IMR-90 (cell line): ENCODE measurements at regions not wholly inside any gene's neighbourhood (a gene's known extent, or its start where the extent isn't known, plus 50 kb on each side); places are given as distances from the start of the nearest gene placed in this dataset.

ENCODE experiments used
- ATAC-seq: fragments of 200-7000 bp; cut with Tn5 transposase; 2 replicates; pipeline ENCODE4 v1.9.1; 2020; ENCODE audit warnings: low read depth, mild to moderate bottlenecking, moderate library complexity
- BruUV-seq: library from RNA; stranded (reverse); fragments of 400-500 nt; replicated peaks from 2 replicates; lab custom pipeline; 2021; lab: Mats Ljungman, UMichigan
- CTCF ChIA-PET: fragments of 300-600 bp; formaldehyde crosslinking; extraction: SDS; loops from one replicate; lab custom pipeline; 2021; ENCODE audit warnings: antibody characterized with exemption; lab: Yijun Ruan, JAX
- POLR2A ChIA-PET: fragments of 300-600 bp; sonication (Branson Sonifier 250); formaldehyde crosslinking; loops from one replicate; lab custom pipeline; 2022; ENCODE audit warnings: antibody characterized with exemption; ENCODE audit not compliant: unreplicated experiment; lab: Charles Lee
- DNase-seq: peaks from one replicate; pipeline ENCODE4 v3.0.0; 2013
- H2AFZ ChIP-seq: replicated peaks from 2 replicates; pipeline ENCODE3; 2013; ENCODE audit warnings: low read length, mild to moderate bottlenecking; ENCODE audit not compliant: poor library complexity
- H2AK5ac ChIP-seq: 2 replicates; pipeline ENCODE4 v1.6.1; 2013; ENCODE audit warnings: low read depth, low read length, inconsistent platforms
- H2AK9ac ChIP-seq: replicated peaks from 2 replicates; pipeline ENCODE3; 2013; ENCODE audit warnings: mild to moderate bottlenecking, low read depth, low read length, moderate library complexity; ENCODE audit not compliant: poor library complexity
- H2BK120ac ChIP-seq: 2 replicates; pipeline ENCODE4 v1.6.1; 2013; ENCODE audit warnings: low read depth, low read length, inconsistent platforms
- H2BK15ac ChIP-seq: 3 replicates; pipeline ENCODE4 v1.6.1; 2013; ENCODE audit warnings: low read depth, low read length, inconsistent platforms
- H2BK20ac ChIP-seq: 2 replicates; pipeline ENCODE4 v1.6.1; 2013; ENCODE audit warnings: low read depth, mild to moderate bottlenecking, inconsistent platforms, low read length, moderate library complexity
- H2BK5ac ChIP-seq: 2 replicates; pipeline ENCODE4 v1.6.1; 2013; ENCODE audit warnings: mild to moderate bottlenecking, low read depth, low read length, inconsistent platforms; ENCODE audit not compliant: poor library complexity, severe bottlenecking
- H3K14ac ChIP-seq: replicated peaks from 2 replicates; pipeline ENCODE4 v1.6.1; 2013; ENCODE audit warnings: low read depth, low read length, inconsistent platforms
- H3K18ac ChIP-seq: 2 replicates; pipeline ENCODE4 v1.6.1; 2013; ENCODE audit warnings: low read depth, low read length, control low read depth
- H3K23ac ChIP-seq: 2 replicates; pipeline ENCODE4 v1.6.1; 2013; ENCODE audit warnings: low read depth, low read length, inconsistent platforms
- H3K27ac ChIP-seq: 2 replicates; pipeline ENCODE4 v1.5.1; 2013; ENCODE audit warnings: mild to moderate bottlenecking, control low read depth, low read length; ENCODE audit not compliant: insufficient read depth
- H3K27me3 ChIP-seq: 2 replicates; pipeline ENCODE4 v1.6.1; 2013; ENCODE audit warnings: low read length; ENCODE audit not compliant: control insufficient read depth, insufficient read depth
- H3K36me3 ChIP-seq: 2 replicates; pipeline ENCODE4 v1.6.1; 2013; ENCODE audit warnings: low read length, mixed read lengths; ENCODE audit not compliant: control insufficient read depth, insufficient read depth
- H3K4ac ChIP-seq: 2 replicates; pipeline ENCODE4 v1.6.1; 2013; ENCODE audit warnings: low read depth, low read length, inconsistent platforms
- H3K4me1 ChIP-seq: 2 replicates; pipeline ENCODE4 v1.6.1; 2013; ENCODE audit warnings: low read length, mixed read lengths; ENCODE audit not compliant: control insufficient read depth, insufficient read depth
- H3K4me2 ChIP-seq: 2 replicates; pipeline ENCODE4 v1.6.1; 2013; ENCODE audit warnings: low read depth, mild to moderate bottlenecking, control low read depth, low read length, moderate library complexity
- H3K4me3 ChIP-seq: 2 replicates; pipeline ENCODE4 v1.5.1; 2013; ENCODE audit warnings: low read depth, mild to moderate bottlenecking, control low read depth, low read length, moderate library complexity; ENCODE audit not compliant: insufficient read depth
- H3K56ac ChIP-seq: 2 replicates; pipeline ENCODE4 v1.6.1; 2013; ENCODE audit warnings: low read length, inconsistent platforms; ENCODE audit not compliant: insufficient read depth; ENCODE audit errors: extremely low read depth
- H3K79me1 ChIP-seq, 2 experiments: 2 replicates each; pipeline ENCODE4 v1.6.1; 2013; ENCODE audit warnings: low read length in 2 of 2, inconsistent platforms in 1 of 2, low read depth in 1 of 2
- H3K9ac ChIP-seq: 2 replicates; pipeline ENCODE4 v1.6.1; 2013; ENCODE audit warnings: low read depth, low read length, control low read depth
- H3K9me1 ChIP-seq: 2 replicates; pipeline ENCODE4 v1.6.1; 2013; ENCODE audit warnings: low read length, inconsistent platforms; ENCODE audit not compliant: insufficient read depth
- H3K9me3 ChIP-seq: 2 replicates; pipeline ENCODE4 v1.6.1; 2013; ENCODE audit warnings: low read length; ENCODE audit not compliant: control insufficient read depth, insufficient read depth
- H4K20me1 ChIP-seq: 2 replicates; pipeline ENCODE4 v1.6.1; 2013; ENCODE audit warnings: low read length, inconsistent platforms; ENCODE audit not compliant: insufficient read depth
- H4K5ac ChIP-seq: 2 replicates; pipeline ENCODE4 v1.6.1; 2013; ENCODE audit warnings: mild to moderate bottlenecking, low read depth, low read length, control low read depth
- H4K8ac ChIP-seq, 2 experiments: 2 replicates each; pipeline ENCODE4 v1.6.1; 2013; ENCODE audit warnings: low read depth in 2 of 2, low read length in 2 of 2, control low read depth in 1 of 2, inconsistent platforms in 1 of 2
- H4K91ac ChIP-seq: 2 replicates; pipeline ENCODE4 v1.6.1; 2013; ENCODE audit warnings: low read depth, low read length, inconsistent platforms; ENCODE audit not compliant: insufficient read depth
- CEBPB ChIP-seq: IDR thresholded peaks from 2 replicates; pipeline ENCODE4 v1.6.1; 2012; ENCODE audit warnings: low read depth, low read length, improper control_type of control experiment
- MAZ ChIP-seq: IDR thresholded peaks from 2 replicates; pipeline ENCODE4 v1.6.1; 2012; ENCODE audit warnings: low read depth, mild to moderate bottlenecking, low read length, improper control_type of control experiment, moderate library complexity, borderline replicate concordance
- RFX5 ChIP-seq: IDR thresholded peaks from 2 replicates; pipeline ENCODE4 v1.8.0; 2012; ENCODE audit warnings: low read depth, mild to moderate bottlenecking, low read length, moderate library complexity
- SMC3 ChIP-seq: fragments of 150-350 bp; IDR thresholded peaks from 2 replicates; pipeline ENCODE4 v1.6.1; 2016; ENCODE audit warnings: low read depth, mild to moderate bottlenecking, antibody characterized with exemption, low read length, moderate library complexity
- WGBS, 2 experiments: methylation state at CpG; one replicate each; pipeline versions ENCODE4 v1.1.5 to v1.1.7; 2013; ENCODE audit warnings: missing lambda C conversion rate in 2 of 2; ENCODE audit not compliant: insufficient read length in 1 of 2; ENCODE audit errors: extremely low coverage in 2 of 2; 5-methylcytosine and 5-hydroxymethylcytosine counted together
- dilution Hi-C: fragments of 300-500 bp; cut with HindIII; formaldehyde crosslinking; loops from one replicate; pipeline ENCODE4 v1.14.3; 2018; ENCODE audit warnings: low sequenced_read_pairs; ENCODE audit not compliant: unreplicated experiment
- in situ Hi-C: fragments of 300-500 bp; cut with MboI; formaldehyde crosslinking; loops from 3 replicates; pipeline ENCODE4 v1.14.3; 2019; ENCODE audit warnings: low sequenced_read_pairs, inconsistent platforms, mixed read lengths
- intact Hi-C: fragments of 100-400 bp; cut with micrococcal nuclease; formaldehyde crosslinking; loops from 2 replicates; pipeline ENCODE4 v1.10.0; 2022

DNA sequence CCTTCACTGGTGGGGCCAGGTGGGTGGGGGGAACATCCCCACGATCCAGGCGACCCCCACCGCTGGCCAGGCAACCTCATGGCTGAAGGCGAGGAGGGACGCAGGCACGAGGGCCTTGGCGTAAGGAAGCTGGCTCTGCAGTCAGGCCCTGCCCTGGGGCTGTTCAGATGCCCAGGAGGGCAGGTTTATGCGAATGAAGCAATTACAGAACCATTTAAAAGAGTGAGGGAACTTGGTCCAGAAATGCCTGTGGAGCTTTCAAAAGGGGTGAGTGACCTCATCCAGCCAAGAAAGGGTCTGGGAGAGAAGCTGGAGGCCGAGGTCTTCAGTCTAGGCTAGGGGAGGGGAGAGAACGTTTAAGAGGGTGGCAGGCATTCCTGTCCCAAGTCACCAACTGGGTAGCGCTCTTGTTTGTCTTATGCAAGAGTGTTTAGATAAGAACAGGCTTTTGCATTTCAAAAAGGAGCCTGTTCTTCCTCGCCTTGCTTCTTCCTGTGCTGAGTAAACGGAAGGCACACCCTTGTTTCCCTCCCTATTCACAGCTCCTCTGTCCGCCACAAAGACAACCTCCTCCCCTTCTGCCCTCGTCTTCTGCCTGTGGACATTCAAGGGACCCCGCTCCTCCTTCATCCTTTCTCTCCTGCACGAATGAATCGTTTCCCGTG, 183.5 kb upstream of the SDK2 start:
- no peak overlapping the region for H3K14ac ChIP-seq
- DNase-seq = no peak
- H2BK120ac ChIP-seq = no peak overlapping the region
- H3K9ac ChIP-seq = no peak overlapping the region
- no peaks in the 10 kb centered on the region for H3K36me3 ChIP-seq
- ChIA-PET POLR2A (no interaction called here), CTCF (interaction anchor here (0.5 kb wide), 1 partner anchor 18 kb away, joined by 4 read pairs; no protein-coding TSS in a partner anchor)
- no peak for ATAC-seq
- H3K9me1 ChIP-seq = no peaks in the 10 kb centered on the region
- no peak overlapping the region for H3K4me2 ChIP-seq
- WGBS, 2 experiments = 38% methylated on average over 7 of the region's 19 CpGs; no CpG with 5 or more reads in 1 of the 2 experiments
- no peak overlapping the region for H2AFZ ChIP-seq
- H3K4me1 ChIP-seq = no peaks in the 10 kb centered on the region
- no peak overlapping the region for H2BK20ac ChIP-seq
- no peak overlapping the region for H2AK9ac ChIP-seq
- no peak overlapping the region for H3K56ac ChIP-seq
- H4K91ac ChIP-seq = no peak overlapping the region
- no peak overlapping the region for H2BK5ac ChIP-seq
- no peak overlapping the region for H2AK5ac ChIP-seq
- in situ Hi-C loops = no loop called here
- TF ChIP-seq RFX5 (no peak), MAZ (no peak), CEBPB (no peak), SMC3 (no peak)
- no peaks in the 10 kb centered on the region for H4K20me1 ChIP-seq
- BruUV-seq = no TSS peak
- peaks cover 54% of the 10 kb centered on the region for H3K9me3 ChIP-seq
- no peak overlapping the region for H4K8ac ChIP-seq
- no peak overlapping the region for H3K4ac ChIP-seq
- no peak overlapping the region for H3K4me3 ChIP-seq
- no peak overlapping the region for H2BK15ac ChIP-seq
- no peak overlapping the region for H4K5ac ChIP-seq
- intact Hi-C loops = no loop called here
- dilution Hi-C loops = no loop called here
- H3K18ac ChIP-seq = no peak overlapping the region
- H3K27ac ChIP-seq = no peak overlapping the region
- no peaks in the 10 kb centered on the region for H3K27me3 ChIP-seq
- no peak overlapping the region for H3K23ac ChIP-seq
- H3K79me1 ChIP-seq = no peaks in the 10 kb centered on the region
